GM19328 (cell line): ENCODE measurements at regions not wholly inside any gene's neighbourhood (a gene's known extent, or its start where the extent isn't known, plus 50 kb on each side); places are given as distances from the start of the nearest gene placed in this dataset.

Experiments used
- ATAC-seq: cut with Tn5 transposase; IDR thresholded peaks from one replicate; pipeline ENCODE4 v1.9.1; 2021; ENCODE audit warnings: mild to moderate bottlenecking, moderate library complexity; ENCODE audit not compliant: unreplicated experiment

DNA sequence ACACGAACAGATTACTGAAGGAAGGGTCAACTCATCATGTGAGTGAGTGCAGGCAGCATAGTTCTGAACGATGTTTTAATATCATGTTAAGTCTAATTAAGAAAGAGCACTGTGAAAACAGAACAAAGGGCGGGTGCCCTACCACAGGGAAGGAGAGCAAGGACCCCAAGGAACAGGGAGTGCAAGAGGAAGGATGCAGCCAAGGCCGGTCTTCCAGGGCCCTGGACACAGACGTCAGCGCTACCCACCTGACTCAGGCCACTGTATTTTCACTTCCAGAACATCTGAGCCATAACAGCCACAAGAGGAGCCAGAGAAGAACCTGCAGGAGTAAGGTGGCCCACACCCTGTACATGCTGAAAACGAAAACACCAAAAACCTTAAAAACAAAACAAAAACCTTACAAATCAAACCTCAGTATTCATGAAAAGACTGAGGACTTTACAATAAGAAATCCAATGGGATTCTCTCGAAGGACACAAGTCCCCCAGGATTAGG is 506.1 kb upstream of the AKR1E2 start:
- ATAC-seq, result no peak

GRCh38 chr10:4316161-4316810 is 509.7 kb upstream of the AKR1E2 start:
- ATAC-seq, result no peak

DNA sequence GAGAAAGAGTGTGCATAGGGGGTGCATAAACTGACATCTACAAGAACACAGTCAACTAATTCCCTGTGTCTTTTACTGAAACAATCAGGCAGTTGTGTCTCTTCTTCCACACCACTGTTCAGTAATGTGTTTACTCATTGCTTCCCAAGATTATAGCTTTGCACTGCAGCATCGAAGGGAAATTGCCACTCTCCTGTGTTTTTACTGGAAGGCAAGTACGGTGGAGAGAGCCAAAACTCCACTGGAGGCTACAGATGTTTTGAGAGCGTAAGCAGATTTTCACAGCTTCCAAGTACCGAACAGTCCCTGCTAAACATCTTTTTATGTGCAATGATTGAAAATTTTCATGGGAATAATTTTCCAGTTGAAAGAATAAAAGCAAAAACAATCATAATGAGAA is 510.5 kb upstream of the AKR1E2 start:
- no peak for ATAC-seq

GRCh38 chr10:4313051-4313450 is 513.0 kb upstream of the AKR1E2 start:
- no peak for ATAC-seq

- no peak for ATAC-seq
These were observed 513.8 kb upstream of the AKR1E2 start for GRCh38 chr10:4312051-4312835.

- ATAC-seq, result no peak
These were observed 515.8 kb upstream of the AKR1E2 start for GRCh38 chr10:4310172-4310571.

DNA sequence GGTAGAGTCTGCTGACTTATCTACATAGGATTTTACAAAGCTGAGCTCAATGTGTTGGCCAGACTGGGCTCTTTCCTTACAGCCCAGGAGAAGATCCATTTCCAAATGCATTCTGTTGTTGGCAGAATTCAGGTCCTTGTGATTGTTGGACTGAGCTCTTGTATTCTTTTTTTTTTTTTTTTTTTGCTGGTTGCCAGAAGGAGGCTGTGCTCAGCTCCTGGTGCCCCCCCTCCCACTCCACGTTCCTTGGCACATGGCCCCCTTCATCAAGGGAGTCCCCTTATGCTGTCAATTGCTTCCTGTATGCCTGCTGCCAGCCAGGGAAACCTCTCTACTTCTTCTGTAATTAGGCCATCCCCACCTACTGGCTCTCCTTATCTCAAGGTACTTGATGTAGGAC is 518.1 kb upstream of the AKR1E2 start:
- no peak for ATAC-seq

- no peak for ATAC-seq
These were observed 519.1 kb upstream of the AKR1E2 start for GRCh38 chr10:4306871-4307270.

DNA sequence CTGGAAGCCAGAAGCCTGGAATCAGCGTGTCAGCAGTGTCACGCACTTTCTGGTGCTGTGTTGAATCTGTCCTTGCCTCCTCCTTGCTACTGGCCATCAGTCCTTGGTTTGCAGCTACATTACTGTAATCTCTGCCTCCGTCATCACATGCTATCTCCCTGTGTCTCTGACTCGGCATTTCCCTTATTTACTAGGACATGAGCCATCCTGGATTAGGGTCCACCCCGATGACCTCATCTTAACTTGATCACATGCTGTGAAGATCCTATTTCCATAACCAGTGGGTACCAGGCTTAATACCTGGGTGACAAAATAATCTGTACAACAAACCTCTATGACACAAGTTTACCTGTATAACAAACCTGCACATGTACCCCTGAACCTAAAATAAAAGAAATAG is 518.0 kb upstream of the KLF6 start:
- no peak for ATAC-seq

DNA sequence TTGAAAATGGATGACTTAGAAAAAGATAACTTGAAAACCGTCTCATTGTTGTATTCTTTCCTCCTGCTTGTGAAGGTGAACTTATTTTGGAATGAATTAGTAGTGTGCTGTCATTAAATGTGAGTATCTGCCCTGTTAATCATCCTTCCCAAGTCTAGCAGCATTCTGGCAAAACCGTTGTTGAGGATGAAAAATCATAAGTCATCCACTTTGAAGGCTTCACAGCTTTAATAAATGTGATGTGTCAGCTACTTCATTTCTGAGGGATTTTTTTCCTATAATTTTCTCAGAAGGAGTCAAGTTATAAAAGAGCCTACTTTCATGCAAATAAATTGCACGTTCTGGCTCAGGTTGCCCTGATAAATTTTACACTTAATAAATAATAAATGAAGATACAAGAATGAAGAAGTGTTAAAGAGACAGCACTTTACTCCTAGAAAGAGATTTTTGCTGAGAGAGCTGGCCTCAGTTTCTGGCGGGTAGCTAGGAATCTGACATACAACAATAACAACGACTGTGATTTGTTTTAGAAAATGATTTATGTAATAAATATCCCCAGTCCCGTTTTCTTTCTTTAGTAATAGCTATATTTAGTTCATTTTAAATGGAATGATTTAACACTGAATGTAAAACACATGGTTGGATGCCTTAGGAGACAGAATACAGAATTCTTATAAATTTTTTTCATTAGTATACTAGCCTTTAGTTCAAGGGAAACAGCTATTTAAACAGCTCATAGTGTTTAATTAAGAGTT is 516.5 kb upstream of the KLF6 start:
- no peak for ATAC-seq

DNA sequence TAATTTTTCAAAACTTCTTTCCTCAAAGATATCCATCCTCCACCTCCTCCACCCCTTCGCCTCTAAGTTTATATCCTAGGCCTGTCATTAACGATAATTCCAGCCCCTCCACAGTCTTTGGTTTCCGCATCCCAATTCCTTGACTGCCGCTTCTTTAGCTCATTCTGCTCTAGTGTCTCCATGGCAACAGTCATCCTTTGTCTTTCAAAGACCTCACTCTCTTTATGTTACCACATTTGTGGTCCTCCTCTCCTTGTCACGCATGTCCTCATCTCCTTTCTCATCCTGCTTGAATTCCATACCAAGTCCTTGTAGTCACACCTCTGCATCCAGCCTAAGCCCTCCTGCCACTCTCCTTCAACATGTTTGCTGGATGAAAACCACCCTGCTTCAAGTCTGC is 511.2 kb upstream of the KLF6 start:
- no peak for ATAC-seq

- no peak for ATAC-seq
These were observed 510.2 kb upstream of the KLF6 start for GRCh38 chr10:4294996-4295792.

- no peak for ATAC-seq
These were observed 509.3 kb upstream of the KLF6 start for GRCh38 chr10:4294271-4294670.

- ATAC-seq, result no peak
These were observed 507.0 kb upstream of the KLF6 start for GRCh38 chr10:4291990-4292389.

DNA sequence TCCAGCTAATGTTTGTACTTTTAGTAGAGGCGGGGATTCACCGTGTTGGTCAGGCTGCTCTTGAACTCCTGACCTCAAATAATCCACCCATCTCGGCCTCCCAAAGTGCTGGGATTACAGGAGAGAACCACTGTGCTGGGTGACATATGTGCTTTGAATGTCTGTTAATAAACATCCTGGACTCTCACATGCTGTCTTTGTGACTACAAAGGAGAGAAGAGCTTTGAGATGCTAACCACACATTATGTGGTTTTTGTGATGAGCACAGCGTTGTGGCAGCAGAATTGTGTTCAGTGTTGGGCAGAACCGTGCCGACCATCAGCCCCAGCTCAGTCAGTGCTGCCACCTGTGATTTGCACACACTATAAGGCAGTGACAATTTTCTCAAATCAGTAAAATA is 500.1 kb upstream of the KLF6 start:
- ATAC-seq, result no peak

- ATAC-seq, result no peak
These were observed 499.0 kb upstream of the KLF6 start for GRCh38 chr10:4283846-4284610.

- no peak for ATAC-seq
These were observed 497.5 kb upstream of the KLF6 start for GRCh38 chr10:4282496-4282895.

- no peak for ATAC-seq
These were observed 496.3 kb upstream of the KLF6 start for GRCh38 chr10:4281190-4281825.

GRCh38 chr10:4280461-4281189 is 495.6 kb upstream of the KLF6 start:
- no peak for ATAC-seq
